ENCODE measurements at regions not wholly inside any gene's neighbourhood (a gene's known extent, or its start where the extent isn't known, plus 50 kb on each side); places are given as distances from the start of the nearest gene placed in this dataset.

GRCh38 chr20:60869625-60870024 is 382.4 kb upstream of the CDH4 start:
- intact Hi-C loops (cut with DNase I, micrococcal nuclease), result no loop called here
- ATAC-seq (no peak), DNase-seq (no peak)
- H3K36me3 ChIP-seq (ENCODE audit: low read depth), result no peaks in the 10 kb centered on the region
- no peak for TF ChIP-seq CTCF (IDR thresholded peaks at IDR 0.05)
- H3K9me3 ChIP-seq, result no peaks in the 10 kb centered on the region
- no peak overlapping the region for H3K4me3 ChIP-seq
- no peaks in the 10 kb centered on the region for H3K4me1 ChIP-seq (ENCODE audit: low read depth)

GRCh38 chr20:60870040-60870439 is 382.0 kb upstream of the CDH4 start:
- H3K4me3 ChIP-seq, result no peak overlapping the region
- ATAC-seq (no peak), DNase-seq (no peak)
- intact Hi-C loops (cut with DNase I, micrococcal nuclease), result no loop called here
- TF ChIP-seq CTCF (IDR thresholded peaks at IDR 0.05), result no peak
- H3K36me3 ChIP-seq (ENCODE audit: low read depth), result no peaks in the 10 kb centered on the region
- H3K9me3 ChIP-seq, result no peaks in the 10 kb centered on the region
- no peaks in the 10 kb centered on the region for H3K4me1 ChIP-seq (ENCODE audit: low read depth)

- Histone ChIP-seq H3K4me1 (ENCODE audit: low read depth) (no peaks in the 10 kb centered on the region), H3K36me3 (ENCODE audit: low read depth) (no peaks in the 10 kb centered on the region), H3K9me3 (no peaks in the 10 kb centered on the region), H3K4me3 (no peak overlapping the region)
- intact Hi-C loops (cut with DNase I, micrococcal nuclease), result no loop called here
- no peak for TF ChIP-seq CTCF (IDR thresholded peaks at IDR 0.05)
- DNase-seq (no peak), ATAC-seq (no peak)
Observed at GRCh38 chr20:60872224-60872623, 379.8 kb upstream of the CDH4 start.

GRCh38 chr20:60877071-60877857 is 374.8 kb upstream of the CDH4 start:
- peaks cover 2% of the 10 kb centered on the region for H3K9me3 ChIP-seq
- no peak for TF ChIP-seq CTCF (IDR thresholded peaks at IDR 0.05)
- no peaks in the 10 kb centered on the region for H3K36me3 ChIP-seq (ENCODE audit: low read depth)
- intact Hi-C loops (cut with DNase I, micrococcal nuclease), result no loop called here
- DNase-seq (no peak), ATAC-seq (no peak)
- H3K4me3 ChIP-seq, result no peak overlapping the region
- no peaks in the 10 kb centered on the region for H3K4me1 ChIP-seq (ENCODE audit: low read depth)

GRCh38 chr20:60882836-60883235 is 369.2 kb upstream of the CDH4 start:
- Histone ChIP-seq H3K4me3 (no peak overlapping the region), H3K9me3 (peaks cover 2% of the 10 kb centered on the region), H3K4me1 (ENCODE audit: low read depth) (no peaks in the 10 kb centered on the region), H3K36me3 (ENCODE audit: low read depth) (no peaks in the 10 kb centered on the region)
- intact Hi-C loops (cut with DNase I, micrococcal nuclease), result no loop called here
- no peak for DNase-seq
- no peak for TF ChIP-seq CTCF (IDR thresholded peaks at IDR 0.05)
- no peak for ATAC-seq
